SK-N-MC (cell line): ENCODE measurements at regions not wholly inside any gene's neighbourhood (a gene's known extent, or its start where the extent isn't known, plus 50 kb on each side); places are given as distances from the start of the nearest gene placed in this dataset.

Source experiments
- EZH2 ChIP-seq: fragments of 200-600 bp; sonication (generic); IDR thresholded peaks from one replicate; pipeline ENCODE4 v1.6.1; 2017; ENCODE audit warnings: antibody characterized with exemption
- FOXP2 ChIP-seq: optimal IDR thresholded peaks from 2 replicates; pipeline ENCODE3; 2011; ENCODE audit warnings: mild to moderate bottlenecking, moderate library complexity; ENCODE audit not compliant: insufficient read depth; ENCODE audit errors: extremely low read length, control extremely low read depth
- POLR2AphosphoS5 ChIP-seq: IDR thresholded peaks from 2 replicates; pipeline ENCODE4 v1.6.1; 2012; ENCODE audit warnings: mild to moderate bottlenecking, low read depth, low read length, borderline replicate concordance

DNA sequence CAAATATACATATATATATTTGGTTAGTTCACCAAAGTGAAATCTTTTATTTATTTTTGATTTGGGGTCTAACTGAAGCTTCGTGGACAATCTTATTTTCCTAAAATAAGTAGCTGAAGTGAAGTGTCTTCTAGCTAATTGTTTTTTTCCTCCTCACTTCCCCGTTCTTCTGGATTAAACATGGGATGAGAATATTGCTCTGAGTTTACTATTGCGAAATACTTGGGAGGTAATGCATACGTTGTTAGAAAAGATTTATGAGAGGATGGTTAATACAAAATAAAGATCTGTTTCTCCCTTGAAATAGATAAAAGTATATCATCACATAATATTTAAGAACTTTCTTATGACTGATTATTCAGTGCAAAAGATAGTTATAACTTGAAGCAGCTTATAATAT lies 228.3 kb upstream of the TPK1 start:
- TF ChIP-seq POLR2AphosphoS5 (no peak), EZH2 (no peak), FOXP2 (no peak)
